ENCODE measurements at regions not wholly inside any gene's neighbourhood (a gene's known extent, or its start where the extent isn't known, plus 50 kb on each side); places are given as distances from the start of the nearest gene placed in this dataset.
A peak's percentile ranks its signal among the peaks of the same experiment; 100 is the strongest.

- DNase-seq (ENCODE audit: low read depth): no peak
- in situ Hi-C loops (cut with HindIII; ENCODE audit: low pct_unique_long_range_greater_than_20kb, low sequenced_read_pairs): loop anchor here (10.0 kb wide), 1 partner anchor 203 kb away; no protein-coding TSS in a partner anchor
Observed at GRCh38 chr20:50281831-50282591, 91.4 kb downstream of the CEBPB start.

- no peak for DNase-seq (ENCODE audit: low read depth)
- in situ Hi-C loops (cut with HindIII; ENCODE audit: low pct_unique_long_range_greater_than_20kb, low sequenced_read_pairs): loop anchor here (10.0 kb wide), 1 partner anchor 202 kb away; no protein-coding TSS in a partner anchor
Observed at GRCh38 chr20:50282592-50283241, 92.1 kb downstream of the CEBPB start.

GRCh38 chr20:50283370-50283769 lies 92.7 kb downstream of the CEBPB start:
- DNase-seq (ENCODE audit: low read depth): no peak
- in situ Hi-C loops (cut with HindIII; ENCODE audit: low pct_unique_long_range_greater_than_20kb, low sequenced_read_pairs): loop anchor here (10.0 kb wide), 1 partner anchor 201 kb away; no protein-coding TSS in a partner anchor

GRCh38 chr20:50283922-50284810 lies 93.5 kb downstream of the CEBPB start:
- in situ Hi-C loops (cut with HindIII; ENCODE audit: low pct_unique_long_range_greater_than_20kb, low sequenced_read_pairs): loop anchor here (10.0 kb wide), 1 partner anchor 201 kb away; no protein-coding TSS in a partner anchor
- peak; percentile 58 for DNase-seq (ENCODE audit: low read depth)

GRCh38 chr20:50284811-50285375 lies 94.3 kb downstream of the CEBPB start:
- in situ Hi-C loops (cut with HindIII; ENCODE audit: low pct_unique_long_range_greater_than_20kb, low sequenced_read_pairs): loop anchor here (10.0 kb wide), 1 partner anchor 200 kb away; no protein-coding TSS in a partner anchor
- no peak for DNase-seq (ENCODE audit: low read depth)

- in situ Hi-C loops (cut with HindIII; ENCODE audit: low pct_unique_long_range_greater_than_20kb, low sequenced_read_pairs): loop anchor here (10.0 kb wide), 1 partner anchor 199 kb away; no protein-coding TSS in a partner anchor
- DNase-seq (ENCODE audit: low read depth): peak; percentile 45
Observed at GRCh38 chr20:50285376-50286173, 94.9 kb downstream of the CEBPB start.

GRCh38 chr20:50286174-50286511 lies 95.5 kb downstream of the CEBPB start:
- DNase-seq (ENCODE audit: low read depth): no peak
- in situ Hi-C loops (cut with HindIII; ENCODE audit: low pct_unique_long_range_greater_than_20kb, low sequenced_read_pairs): loop anchor here (10.0 kb wide), 1 partner anchor 199 kb away; no protein-coding TSS in a partner anchor

- peak; percentile 67 for DNase-seq (ENCODE audit: low read depth)
- in situ Hi-C loops (cut with HindIII; ENCODE audit: low pct_unique_long_range_greater_than_20kb, low sequenced_read_pairs): loop anchor here (10.0 kb wide), 1 partner anchor 198 kb away; no protein-coding TSS in a partner anchor
Observed at GRCh38 chr20:50286609-50287008, 96.0 kb downstream of the CEBPB start.

GRCh38 chr20:50287512-50287911 lies 96.9 kb downstream of the CEBPB start:
- no peak for DNase-seq (ENCODE audit: low read depth)
- in situ Hi-C loops (cut with HindIII; ENCODE audit: low pct_unique_long_range_greater_than_20kb, low sequenced_read_pairs): loop anchor here (10.0 kb wide), 1 partner anchor 197 kb away; no protein-coding TSS in a partner anchor

GRCh38 chr20:50288128-50288623 lies 97.5 kb downstream of the CEBPB start:
- in situ Hi-C loops (cut with HindIII; ENCODE audit: low pct_unique_long_range_greater_than_20kb, low sequenced_read_pairs): loop anchor here (10.0 kb wide), 1 partner anchor 197 kb away; no protein-coding TSS in a partner anchor
- no peak for DNase-seq (ENCODE audit: low read depth)

GRCh38 chr20:50289581-50289980 lies 99.0 kb downstream of the CEBPB start:
- in situ Hi-C loops (cut with HindIII; ENCODE audit: low pct_unique_long_range_greater_than_20kb, low sequenced_read_pairs): loop anchor here (10.0 kb wide), 1 partner anchor 195 kb away; no protein-coding TSS in a partner anchor

GRCh38 chr20:50290112-50290511 lies 99.5 kb downstream of the CEBPB start:
- DNase-seq (ENCODE audit: low read depth): no peak
- in situ Hi-C loops (cut with HindIII; ENCODE audit: low pct_unique_long_range_greater_than_20kb, low sequenced_read_pairs): no loop called here

More at GRCh38 chr20:50289581-50289980, 99.0 kb downstream of the CEBPB start:
- no peak for DNase-seq (ENCODE audit: low read depth)

GRCh38 chr20:50290808-50291207 lies 100.2 kb downstream of the CEBPB start:
- no peak for DNase-seq (ENCODE audit: low read depth)
- in situ Hi-C loops (cut with HindIII; ENCODE audit: low pct_unique_long_range_greater_than_20kb, low sequenced_read_pairs): no loop called here

- DNase-seq (ENCODE audit: low read depth): no peak
- in situ Hi-C loops (cut with HindIII; ENCODE audit: low pct_unique_long_range_greater_than_20kb, low sequenced_read_pairs): no loop called here
Observed at GRCh38 chr20:50291254-50292078, 100.8 kb downstream of the CEBPB start.

GRCh38 chr20:50292079-50292590 lies 101.5 kb downstream of the CEBPB start:
- DNase-seq (ENCODE audit: low read depth): no peak
- in situ Hi-C loops (cut with HindIII; ENCODE audit: low pct_unique_long_range_greater_than_20kb, low sequenced_read_pairs): no loop called here
